ENCODE measurements at regions not wholly inside any gene's neighbourhood (a gene's known extent, or its start where the extent isn't known, plus 50 kb on each side); places are given as distances from the start of the nearest gene placed in this dataset.

GRCh38 chr14:44778604-44779003 is 183.1 kb downstream of the KLHL28 start:
- no peaks in the 10 kb centered on the region for H3K36me3 ChIP-seq (ENCODE audit: control insufficient read depth in 2 of 2, extremely low read depth in 1 of 2, insufficient read depth in 2 of 2, low read length in 2 of 2)
- H3K4me3 ChIP-seq (ENCODE audit: control insufficient read depth in 2 of 3, extremely low read depth in 1 of 3, insufficient read depth in 2 of 3, low read depth in 1 of 3, low read length in 3 of 3) = no peak overlapping the region
- H3K4me1 ChIP-seq (ENCODE audit: control insufficient read depth, extremely low read depth, insufficient read depth, low read length) = no peaks in the 10 kb centered on the region
- dilution Hi-C loops (cut with MboI; ENCODE audit: extremely low pct_ligation_motif_present, low sequenced_read_pairs) = no loop called here
- DNase-seq (ENCODE audit: low read depth, low spot score) = no peak
- H4K20me1 ChIP-seq (ENCODE audit: control insufficient read depth, extremely low read depth, insufficient read depth, low read length) = no peaks in the 10 kb centered on the region
- H3K79me2 ChIP-seq (ENCODE audit: control insufficient read depth, insufficient read depth, low read length) = no peaks in the 10 kb centered on the region
- H3K27ac ChIP-seq (ENCODE audit: control insufficient read depth, insufficient read depth, low read length) = no peak overlapping the region
- no peak overlapping the region for H2AFZ ChIP-seq (ENCODE audit: control insufficient read depth, low read length)
- no peak for FAIRE-seq
- no peaks in the 10 kb centered on the region for H3K9me3 ChIP-seq (ENCODE audit: control insufficient read depth, low read depth, low read length)
- no peak overlapping the region for H3K4me2 ChIP-seq (ENCODE audit: control insufficient read depth, extremely low read depth, insufficient read depth, low read depth, low read length)
- no peaks in the 10 kb centered on the region for H3K27me3 ChIP-seq (ENCODE audit: control insufficient read depth, extremely low read depth, insufficient read depth, low read length)
- no peaks in the 10 kb centered on the region for H3K9me1 ChIP-seq (ENCODE audit: control insufficient read depth, extremely low read depth, insufficient read depth, low read length)
- TF ChIP-seq EZH2 (IDR thresholded peaks at IDR 0.05; ENCODE audit: low read length) = no peak
- TF ChIP-seq CTCF (optimal IDR thresholded peaks at IDR 0.05 in 1 of 3, IDR thresholded peaks at IDR 0.05 in 1 of 3, conservative IDR thresholded peaks at IDR 0.05 in 1 of 3; ENCODE audit: extremely low read depth in 1 of 3, insufficient read depth in 2 of 3, low read length in 3 of 3) = no peak
- no peak overlapping the region for H3K9ac ChIP-seq (ENCODE audit: control insufficient read depth, extremely low read depth, insufficient read depth, low read length)

GRCh38 chr14:44777584-44777983 is 184.2 kb downstream of the KLHL28 start:
- dilution Hi-C loops (cut with MboI; ENCODE audit: extremely low pct_ligation_motif_present, low sequenced_read_pairs) = no loop called here
- no peaks in the 10 kb centered on the region for H3K27me3 ChIP-seq (ENCODE audit: control insufficient read depth, extremely low read depth, insufficient read depth, low read length)
- TF ChIP-seq CTCF (optimal IDR thresholded peaks at IDR 0.05 in 1 of 3, IDR thresholded peaks at IDR 0.05 in 1 of 3, conservative IDR thresholded peaks at IDR 0.05 in 1 of 3; ENCODE audit: extremely low read depth in 1 of 3, insufficient read depth in 2 of 3, low read length in 3 of 3) (no peak), EZH2 (IDR thresholded peaks at IDR 0.05; ENCODE audit: low read length) (no peak)
- H3K79me2 ChIP-seq (ENCODE audit: control insufficient read depth, insufficient read depth, low read length) = no peaks in the 10 kb centered on the region
- no peak overlapping the region for H3K4me3 ChIP-seq (ENCODE audit: control insufficient read depth in 2 of 3, extremely low read depth in 1 of 3, insufficient read depth in 2 of 3, low read depth in 1 of 3, low read length in 3 of 3)
- FAIRE-seq = no peak
- H3K4me1 ChIP-seq (ENCODE audit: control insufficient read depth, extremely low read depth, insufficient read depth, low read length) = no peaks in the 10 kb centered on the region
- no peak for DNase-seq (ENCODE audit: low read depth, low spot score)
- H3K36me3 ChIP-seq (ENCODE audit: control insufficient read depth in 2 of 2, extremely low read depth in 1 of 2, insufficient read depth in 2 of 2, low read length in 2 of 2) = no peaks in the 10 kb centered on the region
- no peak overlapping the region for H2AFZ ChIP-seq (ENCODE audit: control insufficient read depth, low read length)
- no peak overlapping the region for H3K9ac ChIP-seq (ENCODE audit: control insufficient read depth, extremely low read depth, insufficient read depth, low read length)
- no peaks in the 10 kb centered on the region for H3K9me3 ChIP-seq (ENCODE audit: control insufficient read depth, low read depth, low read length)
- no peaks in the 10 kb centered on the region for H3K9me1 ChIP-seq (ENCODE audit: control insufficient read depth, extremely low read depth, insufficient read depth, low read length)
- H4K20me1 ChIP-seq (ENCODE audit: control insufficient read depth, extremely low read depth, insufficient read depth, low read length) = no peaks in the 10 kb centered on the region
- H3K4me2 ChIP-seq (ENCODE audit: control insufficient read depth, extremely low read depth, insufficient read depth, low read depth, low read length) = no peak overlapping the region
- H3K27ac ChIP-seq (ENCODE audit: control insufficient read depth, insufficient read depth, low read length) = no peak overlapping the region

Measured in keratinocyte (primary cell).